Liver (tissue), 3 donors: ENCODE measurements at regions not wholly inside any gene's neighbourhood (a gene's known extent, or its start where the extent isn't known, plus 50 kb on each side); places are given as distances from the start of the nearest gene placed in this dataset.

Source experiments
- ATF3 ChIP-seq: IDR thresholded peaks from 2 replicates; pipeline ENCODE4 v1.6.1; 2016; ENCODE audit warnings: antibody characterized with exemption
- CTCF ChIP-seq: fragments of 150-350 bp; IDR thresholded peaks from 2 replicates; pipeline ENCODE4 v1.5.1; 2017; ENCODE audit warnings: improper control_type of control experiment, low read depth, low read length; ENCODE audit not compliant: missing input control
- FOXA1 ChIP-seq: IDR thresholded peaks from 2 replicates; pipeline ENCODE4 v1.6.1; 2016; ENCODE audit warnings: antibody characterized with exemption
- FOXA2 ChIP-seq: IDR thresholded peaks from 2 replicates; pipeline ENCODE4 v1.6.1; 2016; ENCODE audit warnings: antibody characterized with exemption
- HNF4A ChIP-seq, 2 donors: conservative IDR thresholded peaks; 2 replicates each; pipeline ENCODE4 v1.6.1; 2016; ENCODE audit warnings: antibody characterized with exemption in 2 of 2, mild to moderate bottlenecking in 2 of 2
- HNF4G ChIP-seq: IDR thresholded peaks from 2 replicates; pipeline ENCODE4 v1.6.1; 2016; ENCODE audit warnings: antibody characterized with exemption
- JUND ChIP-seq, 2 donors: IDR thresholded peaks; 2 replicates each; pipeline ENCODE4 v1.6.1; 2016; ENCODE audit warnings: antibody characterized with exemption in 2 of 2
- NR2F2 ChIP-seq: IDR thresholded peaks from 2 replicates; pipeline ENCODE4 v1.6.1; 2016; ENCODE audit warnings: antibody characterized with exemption
- RAD21 ChIP-seq, 2 donors: IDR thresholded peaks; 2 replicates each; pipeline ENCODE4 v1.6.1; 2016; ENCODE audit warnings: antibody characterized with exemption in 2 of 2, mild to moderate bottlenecking in 2 of 2
- REST ChIP-seq: IDR thresholded peaks from 2 replicates; pipeline ENCODE4 v1.6.1; 2016; ENCODE audit warnings: antibody characterized with exemption, mild to moderate bottlenecking
- SP1 ChIP-seq: IDR thresholded peaks from 2 replicates; pipeline ENCODE4 v1.6.1; 2018; ENCODE audit warnings: antibody characterized with exemption, mild to moderate bottlenecking
- TAF1 ChIP-seq: conservative IDR thresholded peaks from 2 replicates; pipeline ENCODE4 v1.6.1; 2016; ENCODE audit warnings: antibody characterized with exemption, mild to moderate bottlenecking
- YY1 ChIP-seq: IDR thresholded peaks from 2 replicates; pipeline ENCODE4 v1.6.1; 2016; ENCODE audit warnings: antibody characterized with exemption, mild to moderate bottlenecking
- ZBTB33 ChIP-seq: IDR thresholded peaks from 2 replicates; pipeline ENCODE4 v1.6.1; 2016; ENCODE audit warnings: antibody characterized with exemption
- donor health status: healthy.
- donor health status: healthy.

GRCh38 chr2:200171731-200172482 lies 134.6 kb upstream of the SPATS2L start:
- TF ChIP-seq CTCF, result no peak
- no peak for TF ChIP-seq RAD21 (IDR thresholded peaks at IDR 0.05)
- no peak for TF ChIP-seq JUND (IDR thresholded peaks at IDR 0.05)
- TF ChIP-seq SP1, result no peak
- no peak for TF ChIP-seq FOXA1
- no peak for TF ChIP-seq ATF3
- TF ChIP-seq REST, result no peak
- no peak for TF ChIP-seq YY1
- no peak for TF ChIP-seq NR2F2
- no peak for TF ChIP-seq FOXA2
- no peak for TF ChIP-seq HNF4G
- no peak for TF ChIP-seq ZBTB33
- no peak for TF ChIP-seq HNF4A (conservative IDR thresholded peaks at IDR 0.05)
- TF ChIP-seq TAF1, result no peak
